Astrocyte (in vitro differentiated cells and primary cell): ENCODE measurements at regions not wholly inside any gene's neighbourhood (a gene's known extent, or its start where the extent isn't known, plus 50 kb on each side); places are given as distances from the start of the nearest gene placed in this dataset.

Experiments used
- DNase-seq: peaks from one replicate; pipeline ENCODE4 v3.0.0-alpha.2; 2010; ENCODE audit warnings: low read depth
- FAIRE-seq: peaks from 2 replicates; lab custom pipeline; 2011; peaks lifted over from hg19 to GRCh38; lab: Jason Lieb, UNC
- H2AFZ ChIP-seq: 2 replicates; pipeline ENCODE4 v1.6.0; 2012; ENCODE audit warnings: low read depth, low read length, inconsistent platforms
- H3K27ac ChIP-seq: 2 replicates; pipeline ENCODE4 v1.5.1; 2011; ENCODE audit warnings: low read depth, low read length, inconsistent platforms
- H3K27me3 ChIP-seq: 2 replicates; pipeline ENCODE4 v1.6.0; 2011; ENCODE audit warnings: low read length, inconsistent platforms; ENCODE audit not compliant: insufficient read depth
- H3K36me3 ChIP-seq: 2 replicates; pipeline ENCODE4 v1.5.1; 2011; ENCODE audit warnings: low read length, inconsistent platforms; ENCODE audit not compliant: insufficient read depth
- H3K4me1 ChIP-seq: 2 replicates; pipeline ENCODE4 v1.5.1; 2011; ENCODE audit warnings: low read length, inconsistent platforms; ENCODE audit not compliant: insufficient read depth
- H3K4me2 ChIP-seq: 2 replicates; pipeline ENCODE4 v1.6.0; 2012; ENCODE audit warnings: low read length, inconsistent platforms
- H3K4me3 ChIP-seq: 2 replicates; pipeline ENCODE4 v1.5.1; 2011; ENCODE audit warnings: low read depth, mild to moderate bottlenecking, low read length, inconsistent platforms; ENCODE audit not compliant: insufficient read depth
- H3K79me2 ChIP-seq: 2 replicates; pipeline ENCODE4 v1.6.0; 2012; ENCODE audit warnings: mild to moderate bottlenecking, low read length, inconsistent platforms; ENCODE audit not compliant: insufficient read depth
- H3K9ac ChIP-seq: 2 replicates; pipeline ENCODE4 v1.6.0; 2012; ENCODE audit warnings: mild to moderate bottlenecking, low read length, inconsistent platforms
- H3K9me3 ChIP-seq: 2 replicates; pipeline ENCODE4 v1.5.1; 2012; ENCODE audit warnings: low read depth, mild to moderate bottlenecking, low read length, inconsistent platforms; ENCODE audit not compliant: insufficient read depth
- H4K20me1 ChIP-seq: 2 replicates; pipeline ENCODE4 v1.6.0; 2012; ENCODE audit warnings: low read length, inconsistent platforms; ENCODE audit not compliant: insufficient read depth
- H3K27ac Mint-ChIP-seq: one replicate; pipeline ENCODE4 v1.8.0; 2021; ENCODE audit warnings: mild to moderate bottlenecking, mixed read lengths; ENCODE audit not compliant: unreplicated experiment
- H3K27me3 Mint-ChIP-seq: one replicate; pipeline ENCODE4 v1.8.0; 2021; ENCODE audit warnings: low read depth, mixed read lengths; ENCODE audit not compliant: unreplicated experiment
- H3K36me3 Mint-ChIP-seq: one replicate; pipeline ENCODE4 v1.8.0; 2021; ENCODE audit warnings: low read depth, mixed read lengths; ENCODE audit not compliant: unreplicated experiment
- H3K4me1 Mint-ChIP-seq: one replicate; pipeline ENCODE4 v1.8.0; 2021; ENCODE audit warnings: low read depth, mixed read lengths; ENCODE audit not compliant: unreplicated experiment
- H3K4me3 Mint-ChIP-seq: one replicate; pipeline ENCODE4 v1.8.0; 2021; ENCODE audit warnings: mild to moderate bottlenecking, moderate library complexity, mixed read lengths; ENCODE audit not compliant: unreplicated experiment
- H3K9me3 Mint-ChIP-seq: one replicate; pipeline ENCODE4 v1.8.0; 2021; ENCODE audit warnings: mild to moderate bottlenecking, mixed read lengths; ENCODE audit not compliant: unreplicated experiment
- EZH2 ChIP-seq: IDR thresholded peaks from 2 replicates; pipeline ENCODE4 v1.6.1; 2012; ENCODE audit warnings: mild to moderate bottlenecking, low read length, inconsistent platforms; ENCODE audit not compliant: insufficient read depth
- TF ChIP-seq, protein P1 (sequence below): IDR thresholded peaks from 2 replicates; pipeline ENCODE4 v1.5.1; 2011; ENCODE audit warnings: low read depth, mild to moderate bottlenecking, inconsistent platforms, low read length, moderate library complexity; ENCODE audit not compliant: insufficient read depth

GRCh38 chr10:123512901-123513775, 153.0 kb upstream of the GPR26 start:
- no peak overlapping the region for H3K27ac Mint-ChIP-seq
- no peak for TF ChIP-seq EZH2
- TF ChIP-seq, protein P1, sequence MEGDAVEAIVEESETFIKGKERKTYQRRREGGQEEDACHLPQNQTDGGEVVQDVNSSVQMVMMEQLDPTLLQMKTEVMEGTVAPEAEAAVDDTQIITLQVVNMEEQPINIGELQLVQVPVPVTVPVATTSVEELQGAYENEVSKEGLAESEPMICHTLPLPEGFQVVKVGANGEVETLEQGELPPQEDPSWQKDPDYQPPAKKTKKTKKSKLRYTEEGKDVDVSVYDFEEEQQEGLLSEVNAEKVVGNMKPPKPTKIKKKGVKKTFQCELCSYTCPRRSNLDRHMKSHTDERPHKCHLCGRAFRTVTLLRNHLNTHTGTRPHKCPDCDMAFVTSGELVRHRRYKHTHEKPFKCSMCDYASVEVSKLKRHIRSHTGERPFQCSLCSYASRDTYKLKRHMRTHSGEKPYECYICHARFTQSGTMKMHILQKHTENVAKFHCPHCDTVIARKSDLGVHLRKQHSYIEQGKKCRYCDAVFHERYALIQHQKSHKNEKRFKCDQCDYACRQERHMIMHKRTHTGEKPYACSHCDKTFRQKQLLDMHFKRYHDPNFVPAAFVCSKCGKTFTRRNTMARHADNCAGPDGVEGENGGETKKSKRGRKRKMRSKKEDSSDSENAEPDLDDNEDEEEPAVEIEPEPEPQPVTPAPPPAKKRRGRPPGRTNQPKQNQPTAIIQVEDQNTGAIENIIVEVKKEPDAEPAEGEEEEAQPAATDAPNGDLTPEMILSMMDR: no peak
- Histone ChIP-seq H3K9ac (no peak overlapping the region), H3K27ac (no peak overlapping the region), H3K4me3 (no peak overlapping the region), H4K20me1 (no peaks in the 10 kb centered on the region), H3K27me3 (no peaks in the 10 kb centered on the region), H3K79me2 (no peaks in the 10 kb centered on the region), H3K9me3 (no peaks in the 10 kb centered on the region), H3K4me1 (no peaks in the 10 kb centered on the region), H3K4me2 (no peak overlapping the region), H2AFZ (no peak overlapping the region), H3K36me3 (no peaks in the 10 kb centered on the region)
- DNase-seq: no peak
- H3K4me1 Mint-ChIP-seq: no peaks in the 10 kb centered on the region
- H3K9me3 Mint-ChIP-seq: peaks cover 3% of the 10 kb centered on the region
- H3K36me3 Mint-ChIP-seq: no peaks in the 10 kb centered on the region
- peaks cover 33% of the 10 kb centered on the region for H3K27me3 Mint-ChIP-seq
- no peak overlapping the region for H3K4me3 Mint-ChIP-seq
- FAIRE-seq: no peak

GRCh38 chr10:123513870-123514269, 152.3 kb upstream of the GPR26 start:
- Histone ChIP-seq H3K27me3 (no peaks in the 10 kb centered on the region), H3K27ac (no peak overlapping the region), H2AFZ (no peak overlapping the region), H3K4me3 (no peak overlapping the region), H3K4me2 (no peak overlapping the region), H3K36me3 (no peaks in the 10 kb centered on the region), H3K4me1 (no peaks in the 10 kb centered on the region), H4K20me1 (no peaks in the 10 kb centered on the region), H3K79me2 (no peaks in the 10 kb centered on the region), H3K9ac (no peak overlapping the region), H3K9me3 (no peaks in the 10 kb centered on the region)
- no peak overlapping the region for H3K27ac Mint-ChIP-seq
- H3K4me1 Mint-ChIP-seq: no peaks in the 10 kb centered on the region
- FAIRE-seq: no peak
- peaks cover 3% of the 10 kb centered on the region for H3K9me3 Mint-ChIP-seq
- no peak overlapping the region for H3K4me3 Mint-ChIP-seq
- no peaks in the 10 kb centered on the region for H3K36me3 Mint-ChIP-seq
- TF ChIP-seq EZH2: no peak
- TF ChIP-seq, protein P1: no peak
- H3K27me3 Mint-ChIP-seq: peaks cover 33% of the 10 kb centered on the region
- no peak for DNase-seq

DNA sequence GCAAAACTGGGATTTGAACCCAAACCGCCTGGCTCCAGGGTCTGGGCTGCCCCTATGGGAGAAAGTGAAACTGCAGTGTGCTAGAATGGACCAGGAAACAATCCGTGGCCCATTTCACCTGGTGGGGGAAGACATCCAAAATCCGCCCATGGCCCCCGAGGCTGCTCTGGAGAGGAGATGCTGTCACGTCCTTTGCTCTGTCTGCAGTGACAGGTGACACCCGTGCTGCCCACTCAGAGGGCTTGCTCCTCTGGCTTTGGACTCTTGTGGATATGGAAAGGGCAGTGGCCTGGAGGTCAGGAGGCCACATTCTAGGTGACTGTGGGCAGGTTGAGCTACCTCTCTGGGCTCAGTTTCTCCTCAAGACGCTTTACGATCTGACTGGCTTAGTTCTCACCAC, 151.2 kb upstream of the GPR26 start:
- no peak overlapping the region for H3K27ac ChIP-seq
- Mint-ChIP-seq H3K27me3 (peaks cover 26% of the 10 kb centered on the region), H3K4me1 (no peaks in the 10 kb centered on the region), H3K36me3 (no peaks in the 10 kb centered on the region), H3K9me3 (peaks cover 3% of the 10 kb centered on the region), H3K4me3 (no peak overlapping the region), H3K27ac (no peak overlapping the region)
- H3K9ac ChIP-seq: no peak overlapping the region
- H3K36me3 ChIP-seq: no peaks in the 10 kb centered on the region
- no peaks in the 10 kb centered on the region for H3K9me3 ChIP-seq
- TF ChIP-seq, protein P1: no peak
- no peak for TF ChIP-seq EZH2
- H3K4me3 ChIP-seq: no peak overlapping the region
- no peaks in the 10 kb centered on the region for H4K20me1 ChIP-seq
- DNase-seq: no peak
- no peak for FAIRE-seq
- H3K27me3 ChIP-seq: no peaks in the 10 kb centered on the region
- H3K4me1 ChIP-seq: no peaks in the 10 kb centered on the region
- H3K79me2 ChIP-seq: no peaks in the 10 kb centered on the region
- H3K4me2 ChIP-seq: no peak overlapping the region
- H2AFZ ChIP-seq: no peak overlapping the region
